GM21447 (cell line): ENCODE measurements at regions not wholly inside any gene's neighbourhood (a gene's known extent, or its start where the extent isn't known, plus 50 kb on each side); places are given as distances from the start of the nearest gene placed in this dataset.
"Not testable (repeated sequence)": the region's sequence is repeated elsewhere in the genome, so short reads cannot be mapped to it uniquely, and the experiment has no call there.

ENCODE experiments used
- ATAC-seq: cut with Tn5 transposase; IDR thresholded peaks from one replicate; pipeline ENCODE4 v1.9.1; 2021; ENCODE audit not compliant: unreplicated experiment

- ATAC-seq: no peak
These were observed 55.5 kb upstream of the PIK3C3 start for GRCh38 chr18:41899535-41899934.

- ATAC-seq: no peak
These were observed 61.6 kb upstream of the PIK3C3 start for GRCh38 chr18:41893432-41893831.

- no peak for ATAC-seq
These were observed 67.9 kb upstream of the PIK3C3 start for GRCh38 chr18:41887100-41887499.

- no peak for ATAC-seq
These were observed 68.8 kb upstream of the PIK3C3 start for GRCh38 chr18:41886126-41886807.

GRCh38 chr18:41881285-41881684 is 73.7 kb upstream of the PIK3C3 start:
- ATAC-seq: no peak

- ATAC-seq: no peak
These were observed 75.8 kb upstream of the PIK3C3 start for GRCh38 chr18:41879256-41879655.

GRCh38 chr18:41875094-41875780 is 79.8 kb upstream of the PIK3C3 start:
- no peak for ATAC-seq

GRCh38 chr18:41873730-41874129 is 81.3 kb upstream of the PIK3C3 start:
- ATAC-seq: no peak

GRCh38 chr18:41872206-41872605 is 82.8 kb upstream of the PIK3C3 start:
- ATAC-seq: no peak

GRCh38 chr18:41871229-41872000 is 83.6 kb upstream of the PIK3C3 start:
- ATAC-seq: no peak

GRCh38 chr18:41870817-41871216 is 84.2 kb upstream of the PIK3C3 start:
- ATAC-seq: no peak

GRCh38 chr18:41870191-41870590 is 84.8 kb upstream of the PIK3C3 start:
- no peak for ATAC-seq

- ATAC-seq: not testable (repeated sequence)
These were observed 89.2 kb upstream of the PIK3C3 start for GRCh38 chr18:41865796-41866195.

- ATAC-seq: no peak
These were observed 90.8 kb upstream of the PIK3C3 start for GRCh38 chr18:41864216-41864615.

- ATAC-seq: no peak
These were observed 92.1 kb upstream of the PIK3C3 start for GRCh38 chr18:41862921-41863320.

- no peak for ATAC-seq
These were observed 94.0 kb upstream of the PIK3C3 start for GRCh38 chr18:41860987-41861386.

GRCh38 chr18:41858761-41859555 is 96.1 kb upstream of the PIK3C3 start:
- ATAC-seq: no peak

GRCh38 chr18:41853280-41853679 is 101.8 kb upstream of the PIK3C3 start:
- no peak for ATAC-seq

- no peak for ATAC-seq
These were observed 104.3 kb upstream of the PIK3C3 start for GRCh38 chr18:41850781-41851180.

GRCh38 chr18:41849632-41850031 is 105.4 kb upstream of the PIK3C3 start:
- no peak for ATAC-seq

- no peak for ATAC-seq
These were observed 109.5 kb upstream of the PIK3C3 start for GRCh38 chr18:41845563-41845962.
